ENCODE measurements at regions not wholly inside any gene's neighbourhood (a gene's known extent, or its start where the extent isn't known, plus 50 kb on each side); places are given as distances from the start of the nearest gene placed in this dataset.

DNA sequence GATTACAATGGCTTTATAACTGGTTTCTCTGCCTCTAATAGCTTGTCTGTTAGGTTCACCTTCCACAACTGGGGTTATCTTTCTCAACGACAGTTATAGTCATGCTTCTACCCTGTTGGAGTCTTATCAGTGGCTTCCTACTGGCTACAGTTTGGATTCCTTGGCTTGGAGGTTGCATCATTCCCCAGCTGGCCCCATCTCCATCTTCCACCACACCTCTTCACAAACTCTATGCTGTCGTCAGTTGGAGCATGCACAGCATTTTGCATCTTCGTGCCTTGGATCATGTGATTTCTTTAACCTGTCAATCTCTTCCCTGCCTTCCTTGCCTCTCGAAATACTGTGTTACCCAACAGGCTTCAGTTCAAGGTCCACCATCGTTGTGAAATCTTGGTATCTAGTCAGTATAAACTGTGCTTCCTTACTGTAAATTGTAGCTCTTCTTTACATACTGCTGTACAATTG, 316.3 kb upstream of the CXCR4 start:
- no CpG with 5 or more reads among the region's 5 CpGs for WGBS (ENCODE audit: extremely low coverage, insufficient read length, low lambda C conversion rate)
- H3T11ph ChIP-seq (ENCODE audit: low read length) = no peak overlapping the region
- Mint-ChIP-seq H3K4me1 (peaks cover 16 to 18% of the 10 kb centered on the region in 2 experiments), H3K36me3 (ENCODE audit: insufficient read depth in 1 of 3, low read depth in 3 of 3) (no peaks in the 10 kb centered on the region), H3K4me3 (no peak overlapping the region), H3K27me3 (ENCODE audit: low read depth) (peaks cover 15% of the 10 kb centered on the region), H3K9me3 (no peaks in the 10 kb centered on the region), H3K27ac (no peak overlapping the region)
- H3K23ac ChIP-seq (ENCODE audit: insufficient read length, low read depth, low read length) = no peak overlapping the region
- no peak for DNase-seq
- H4K20me1 ChIP-seq (ENCODE audit: control insufficient read depth, insufficient read depth, insufficient read length) = no peaks in the 10 kb centered on the region
- no peak overlapping the region for H3K4me2 ChIP-seq (ENCODE audit: insufficient read depth, insufficient read length, low read length)
- no peak overlapping the region for H2BK5ac ChIP-seq (ENCODE audit: insufficient read length, low read length)
- no peak overlapping the region for H3K14ac ChIP-seq (ENCODE audit: insufficient read depth, low read length)
- H4K91ac ChIP-seq (ENCODE audit: insufficient read length, low read depth, low read length) = no peak overlapping the region
- TF ChIP-seq, protein P1, sequence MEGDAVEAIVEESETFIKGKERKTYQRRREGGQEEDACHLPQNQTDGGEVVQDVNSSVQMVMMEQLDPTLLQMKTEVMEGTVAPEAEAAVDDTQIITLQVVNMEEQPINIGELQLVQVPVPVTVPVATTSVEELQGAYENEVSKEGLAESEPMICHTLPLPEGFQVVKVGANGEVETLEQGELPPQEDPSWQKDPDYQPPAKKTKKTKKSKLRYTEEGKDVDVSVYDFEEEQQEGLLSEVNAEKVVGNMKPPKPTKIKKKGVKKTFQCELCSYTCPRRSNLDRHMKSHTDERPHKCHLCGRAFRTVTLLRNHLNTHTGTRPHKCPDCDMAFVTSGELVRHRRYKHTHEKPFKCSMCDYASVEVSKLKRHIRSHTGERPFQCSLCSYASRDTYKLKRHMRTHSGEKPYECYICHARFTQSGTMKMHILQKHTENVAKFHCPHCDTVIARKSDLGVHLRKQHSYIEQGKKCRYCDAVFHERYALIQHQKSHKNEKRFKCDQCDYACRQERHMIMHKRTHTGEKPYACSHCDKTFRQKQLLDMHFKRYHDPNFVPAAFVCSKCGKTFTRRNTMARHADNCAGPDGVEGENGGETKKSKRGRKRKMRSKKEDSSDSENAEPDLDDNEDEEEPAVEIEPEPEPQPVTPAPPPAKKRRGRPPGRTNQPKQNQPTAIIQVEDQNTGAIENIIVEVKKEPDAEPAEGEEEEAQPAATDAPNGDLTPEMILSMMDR (conservative IDR thresholded peaks at IDR 0.05) = no peak
- no peaks in the 10 kb centered on the region for H3K79me1 ChIP-seq (ENCODE audit: insufficient read depth, low read depth, low read length, poor library complexity, severe bottlenecking)
- H3K9ac ChIP-seq (ENCODE audit: extremely low read depth, insufficient read length, low read length) = no peak overlapping the region
- H2BK120ac ChIP-seq (ENCODE audit: low read depth, low read length, poor library complexity, severe bottlenecking) = no peak overlapping the region
- H4K5ac ChIP-seq (ENCODE audit: insufficient read length, low read depth, low read length) = no peak overlapping the region
- H2AK5ac ChIP-seq (ENCODE audit: insufficient read length, low read length) = no peak overlapping the region
- no peak overlapping the region for H2BK20ac ChIP-seq (ENCODE audit: low read depth, low read length, poor library complexity, severe bottlenecking)
- no peaks in the 10 kb centered on the region for H3K79me2 ChIP-seq (ENCODE audit: insufficient read depth, low read length)
- H3K27me3 ChIP-seq (ENCODE audit: insufficient read depth, low read length) = no peaks in the 10 kb centered on the region
- peaks cover 2% of the 10 kb centered on the region; the same call in 1 of the 2 replicates for H3K4me1 ChIP-seq (ENCODE audit: insufficient read depth, low read length)
- no peak overlapping the region for H2BK15ac ChIP-seq (ENCODE audit: low read depth, low read length)
- H2AFZ ChIP-seq (ENCODE audit: low read length) = no peak overlapping the region
- no peak overlapping the region for H3K56ac ChIP-seq (ENCODE audit: insufficient read length, low read depth, low read length)
- no peak overlapping the region for H4K8ac ChIP-seq (replicated peaks; ENCODE audit: insufficient read length, low read depth, low read length)
- H3K18ac ChIP-seq (ENCODE audit: insufficient read length, low read depth, low read length) = no peak overlapping the region
- H3K4ac ChIP-seq (ENCODE audit: low read depth, low read length) = no peak overlapping the region
- no peak overlapping the region for H2BK12ac ChIP-seq (ENCODE audit: insufficient read length, low read depth, low read length)
- no peak overlapping the region for H3K27ac ChIP-seq (ENCODE audit: insufficient read length, low read depth, low read length)
- H3K9me3 ChIP-seq (ENCODE audit: control insufficient read depth, low read depth, low read length) = no peaks in the 10 kb centered on the region
- no peaks in the 10 kb centered on the region for H3K23me2 ChIP-seq (ENCODE audit: insufficient read length, low read depth, low read length, poor library complexity, severe bottlenecking)
